NCI-H446 treated with DMSO at 0.1 percent for 48 hours (cell line): ENCODE measurements at regions not wholly inside any gene's neighbourhood (a gene's known extent, or its start where the extent isn't known, plus 50 kb on each side); places are given as distances from the start of the nearest gene placed in this dataset.

Experiments used
- DNase-seq: peaks from one replicate; lab custom pipeline; 2025; lab: John Stamatoyannopoulos, UW

- peak; percentile 46 for DNase-seq
Observed at GRCh38 chr9:105146677-105147076, 97.8 kb upstream of the SLC44A1 start.

GRCh38 chr9:105147110-105147871 lies 97.2 kb upstream of the SLC44A1 start:
- DNase-seq: no peak

GRCh38 chr9:105148328-105149006 lies 96.0 kb upstream of the SLC44A1 start:
- no peak for DNase-seq

GRCh38 chr9:105150991-105151685 lies 93.3 kb upstream of the SLC44A1 start:
- no peak for DNase-seq

GRCh38 chr9:105151686-105151995 lies 92.8 kb upstream of the SLC44A1 start:
- DNase-seq: no peak

- no peak for DNase-seq
Observed at GRCh38 chr9:105154723-105155191, 89.7 kb upstream of the SLC44A1 start.

GRCh38 chr9:105157171-105157583 lies 87.3 kb upstream of the SLC44A1 start:
- peak; percentile 35 for DNase-seq

GRCh38 chr9:105158020-105158419 lies 86.4 kb upstream of the SLC44A1 start:
- no peak for DNase-seq

- peak; percentile 26 for DNase-seq
Observed at GRCh38 chr9:105158898-105159297, 85.6 kb upstream of the SLC44A1 start.

- no peak for DNase-seq
Observed at GRCh38 chr9:105168870-105169319, 75.6 kb upstream of the SLC44A1 start.

GRCh38 chr9:105171076-105171475 lies 73.4 kb upstream of the SLC44A1 start:
- no peak for DNase-seq

- DNase-seq: no peak
Observed at GRCh38 chr9:105171589-105171988, 72.9 kb upstream of the SLC44A1 start.

GRCh38 chr9:105172436-105172835 lies 72.0 kb upstream of the SLC44A1 start:
- DNase-seq: no peak

GRCh38 chr9:105173306-105173705 lies 71.1 kb upstream of the SLC44A1 start:
- DNase-seq: no peak

- DNase-seq: no peak
Observed at GRCh38 chr9:105173826-105174225, 70.6 kb upstream of the SLC44A1 start.

GRCh38 chr9:105176194-105176593 lies 68.3 kb upstream of the SLC44A1 start:
- DNase-seq: no peak

- no peak for DNase-seq
Observed at GRCh38 chr9:105178076-105178475, 66.4 kb upstream of the SLC44A1 start.

- DNase-seq: no peak
Observed at GRCh38 chr9:105187781-105188180, 56.7 kb upstream of the SLC44A1 start.

GRCh38 chr9:105188746-105189145 lies 55.7 kb upstream of the SLC44A1 start:
- DNase-seq: no peak

GRCh38 chr9:105191508-105192121 lies 52.8 kb upstream of the SLC44A1 start:
- no peak for DNase-seq

- no peak for DNase-seq
Observed at GRCh38 chr9:105193560-105193959, 50.9 kb upstream of the SLC44A1 start.

- no peak for DNase-seq
Observed at GRCh38 chr9:105194234-105194633, 50.2 kb upstream of the SLC44A1 start.
